ENCODE measurements at regions not wholly inside any gene's neighbourhood (a gene's known extent, or its start where the extent isn't known, plus 50 kb on each side); places are given as distances from the start of the nearest gene placed in this dataset.
A peak's percentile ranks its signal among the peaks of the same experiment; 100 is the strongest.

GRCh38 chr12:28108599-28108998 is 81.7 kb upstream of the CCDC91 start:
- Mint-ChIP-seq H3K27me3 (ENCODE audit: low read depth) (no peaks in the 10 kb centered on the region), H3K4me3 (no peak overlapping the region), H3K36me3 (ENCODE audit: low read depth) (no peaks in the 10 kb centered on the region), H3K9me3 (peaks cover 2% of the 10 kb centered on the region), H3K27ac (ENCODE audit: unreplicated experiment) (no peak overlapping the region), H3K4me1 (no peaks in the 10 kb centered on the region)
- TF ChIP-seq CTCF (conservative IDR thresholded peaks at IDR 0.05), result no peak
- DNase-seq (ENCODE audit: low read depth, low spot score), result no peak

GRCh38 chr12:28110329-28110728 is 79.9 kb upstream of the CCDC91 start:
- no peaks in the 10 kb centered on the region for H3K4me1 Mint-ChIP-seq
- peaks cover 2% of the 10 kb centered on the region for H3K9me3 Mint-ChIP-seq
- DNase-seq (ENCODE audit: low read depth, low spot score), result no peak
- H3K36me3 Mint-ChIP-seq (ENCODE audit: low read depth), result no peaks in the 10 kb centered on the region
- H3K4me3 Mint-ChIP-seq, result no peak overlapping the region
- no peak for TF ChIP-seq CTCF (conservative IDR thresholded peaks at IDR 0.05)
- peak overlapping the region; percentile 30 for H3K27ac Mint-ChIP-seq (ENCODE audit: unreplicated experiment)
- no peaks in the 10 kb centered on the region for H3K27me3 Mint-ChIP-seq (ENCODE audit: low read depth)

- no peak overlapping the region for H3K27ac Mint-ChIP-seq (ENCODE audit: unreplicated experiment)
- DNase-seq (ENCODE audit: low read depth, low spot score), result no peak
- TF ChIP-seq CTCF (conservative IDR thresholded peaks at IDR 0.05), result no peak
- no peaks in the 10 kb centered on the region for H3K36me3 Mint-ChIP-seq (ENCODE audit: low read depth)
- peaks cover 2% of the 10 kb centered on the region for H3K9me3 Mint-ChIP-seq
- H3K27me3 Mint-ChIP-seq (ENCODE audit: low read depth), result no peaks in the 10 kb centered on the region
- H3K4me3 Mint-ChIP-seq, result no peak overlapping the region
- H3K4me1 Mint-ChIP-seq, result no peaks in the 10 kb centered on the region
Observed at GRCh38 chr12:28114488-28114887, 75.8 kb upstream of the CCDC91 start.

- H3K36me3 Mint-ChIP-seq (ENCODE audit: low read depth), result no peaks in the 10 kb centered on the region
- no peak for TF ChIP-seq CTCF (conservative IDR thresholded peaks at IDR 0.05)
Observed at GRCh38 chr12:28121433-28121832, 68.8 kb upstream of the CCDC91 start.

GRCh38 chr12:28121899-28122655 is 68.2 kb upstream of the CCDC91 start:
- H3K9me3 Mint-ChIP-seq, result no peaks in the 10 kb centered on the region
- no peaks in the 10 kb centered on the region for H3K27me3 Mint-ChIP-seq (ENCODE audit: low read depth)
- H3K4me1 Mint-ChIP-seq, result no peaks in the 10 kb centered on the region
- TF ChIP-seq CTCF (conservative IDR thresholded peaks at IDR 0.05), result no peak
- no peaks in the 10 kb centered on the region for H3K36me3 Mint-ChIP-seq (ENCODE audit: low read depth)
- H3K4me3 Mint-ChIP-seq, result no peak overlapping the region
- DNase-seq (ENCODE audit: low read depth, low spot score), result no peak
- no peak overlapping the region for H3K27ac Mint-ChIP-seq (ENCODE audit: unreplicated experiment)

More at GRCh38 chr12:28121433-28121832, 68.8 kb upstream of the CCDC91 start:
- Mint-ChIP-seq H3K27ac (ENCODE audit: unreplicated experiment) (no peak overlapping the region), H3K4me1 (no peaks in the 10 kb centered on the region), H3K4me3 (no peak overlapping the region), H3K27me3 (ENCODE audit: low read depth) (no peaks in the 10 kb centered on the region), H3K9me3 (no peaks in the 10 kb centered on the region)
- no peak for DNase-seq (ENCODE audit: low read depth, low spot score)

Data from neural crest cell (in vitro differentiated cells).